Testis (tissue), 2 donors: ENCODE measurements at regions not wholly inside any gene's neighbourhood (a gene's known extent, or its start where the extent isn't known, plus 50 kb on each side); places are given as distances from the start of the nearest gene placed in this dataset.

Source experiments
- CTCF ChIP-seq, 3 experiments: fragments of 450-650 bp in 2 of 3; fragments of 200-600 bp in 1 of 3; sonication (generic) in 1 of 3; IDR thresholded peaks; one replicate each; pipeline ENCODE4 v1.5.1; 2016 to 2019; ENCODE audit warnings: antibody characterized with exemption in 3 of 3, mild to moderate bottlenecking in 2 of 3, moderate library complexity in 1 of 3
- POLR2A ChIP-seq: fragments of 450-650 bp; IDR thresholded peaks from one replicate; pipeline ENCODE4 v1.6.1; 2017; ENCODE audit warnings: antibody characterized with exemption, mild to moderate bottlenecking, moderate library complexity

- TF ChIP-seq POLR2A: no peak
- no peak for TF ChIP-seq CTCF (IDR thresholded peaks at IDR 0.05)
These were observed 121.1 kb upstream of the RUNX1 start for GRCh38 chr21:35170244-35170643.
